ENCODE measurements at regions not wholly inside any gene's neighbourhood (a gene's known extent, or its start where the extent isn't known, plus 50 kb on each side); places are given as distances from the start of the nearest gene placed in this dataset.

DNA sequence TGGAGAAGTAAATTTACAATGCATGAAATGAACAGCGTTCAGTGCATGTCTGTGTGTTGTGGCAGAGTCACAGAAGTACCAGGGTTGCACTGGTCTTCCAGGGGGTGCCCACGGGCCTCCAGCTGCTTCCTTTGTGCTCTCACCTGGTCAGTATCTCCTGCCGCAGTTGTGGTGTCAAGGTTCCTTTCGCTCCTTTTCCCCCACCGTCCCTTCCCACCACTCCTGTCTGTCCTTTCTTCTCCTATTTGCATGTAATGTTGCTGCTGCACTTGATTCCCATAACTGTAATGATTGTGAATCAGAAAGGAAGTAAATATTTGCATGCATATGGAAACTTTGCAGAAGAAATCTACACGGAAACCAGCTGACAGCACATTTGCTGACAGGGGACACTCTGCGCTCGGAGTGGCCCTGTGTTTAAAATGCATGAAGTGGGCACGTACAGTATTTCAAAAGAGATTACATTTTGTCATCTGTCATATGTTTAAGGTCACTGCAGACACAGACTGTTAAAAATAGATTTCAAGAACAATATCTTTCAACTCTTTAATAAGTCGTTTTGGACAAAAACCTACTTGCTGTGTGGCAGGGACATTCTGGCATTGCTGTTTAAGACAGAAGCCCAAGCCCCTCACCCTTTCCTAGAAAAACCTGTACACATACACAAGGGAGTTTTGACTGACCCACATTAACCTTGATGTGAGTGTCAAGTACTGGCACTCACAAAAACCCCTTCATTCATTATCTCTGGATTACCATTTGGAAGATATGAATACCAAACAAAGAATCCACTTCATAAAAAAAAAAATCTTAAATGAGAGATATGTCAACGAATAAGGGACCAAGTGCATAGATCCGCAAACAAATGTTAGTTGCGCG, 336.7 kb upstream of the KLF6 start:
- TF ChIP-seq ZNF548 (tag by site-specific recombination; IDR thresholded peaks at IDR 0.05) = no peak
- TF ChIP-seq, protein P1, sequence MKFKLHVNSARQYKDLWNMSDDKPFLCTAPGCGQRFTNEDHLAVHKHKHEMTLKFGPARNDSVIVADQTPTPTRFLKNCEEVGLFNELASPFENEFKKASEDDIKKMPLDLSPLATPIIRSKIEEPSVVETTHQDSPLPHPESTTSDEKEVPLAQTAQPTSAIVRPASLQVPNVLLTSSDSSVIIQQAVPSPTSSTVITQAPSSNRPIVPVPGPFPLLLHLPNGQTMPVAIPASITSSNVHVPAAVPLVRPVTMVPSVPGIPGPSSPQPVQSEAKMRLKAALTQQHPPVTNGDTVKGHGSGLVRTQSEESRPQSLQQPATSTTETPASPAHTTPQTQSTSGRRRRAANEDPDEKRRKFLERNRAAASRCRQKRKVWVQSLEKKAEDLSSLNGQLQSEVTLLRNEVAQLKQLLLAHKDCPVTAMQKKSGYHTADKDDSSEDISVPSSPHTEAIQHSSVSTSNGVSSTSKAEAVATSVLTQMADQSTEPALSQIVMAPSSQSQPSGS (tag by site-specific recombination; IDR thresholded peaks at IDR 0.05; ENCODE audit: low read depth) = no peak
- TF ChIP-seq, protein P2, sequence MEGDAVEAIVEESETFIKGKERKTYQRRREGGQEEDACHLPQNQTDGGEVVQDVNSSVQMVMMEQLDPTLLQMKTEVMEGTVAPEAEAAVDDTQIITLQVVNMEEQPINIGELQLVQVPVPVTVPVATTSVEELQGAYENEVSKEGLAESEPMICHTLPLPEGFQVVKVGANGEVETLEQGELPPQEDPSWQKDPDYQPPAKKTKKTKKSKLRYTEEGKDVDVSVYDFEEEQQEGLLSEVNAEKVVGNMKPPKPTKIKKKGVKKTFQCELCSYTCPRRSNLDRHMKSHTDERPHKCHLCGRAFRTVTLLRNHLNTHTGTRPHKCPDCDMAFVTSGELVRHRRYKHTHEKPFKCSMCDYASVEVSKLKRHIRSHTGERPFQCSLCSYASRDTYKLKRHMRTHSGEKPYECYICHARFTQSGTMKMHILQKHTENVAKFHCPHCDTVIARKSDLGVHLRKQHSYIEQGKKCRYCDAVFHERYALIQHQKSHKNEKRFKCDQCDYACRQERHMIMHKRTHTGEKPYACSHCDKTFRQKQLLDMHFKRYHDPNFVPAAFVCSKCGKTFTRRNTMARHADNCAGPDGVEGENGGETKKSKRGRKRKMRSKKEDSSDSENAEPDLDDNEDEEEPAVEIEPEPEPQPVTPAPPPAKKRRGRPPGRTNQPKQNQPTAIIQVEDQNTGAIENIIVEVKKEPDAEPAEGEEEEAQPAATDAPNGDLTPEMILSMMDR (tag by site-specific recombination; IDR thresholded peaks at IDR 0.05) = no peak
